UCSD-AML1 (cell line): ENCODE measurements at regions not wholly inside any gene's neighbourhood (a gene's known extent, or its start where the extent isn't known, plus 50 kb on each side); places are given as distances from the start of the nearest gene placed in this dataset.
"Not testable (repeated sequence)": the region's sequence is repeated elsewhere in the genome, so short reads cannot be mapped to it uniquely, and the experiment has no call there.

Experiments
- DNase-seq: peaks from one replicate; lab custom pipeline; 2025; ENCODE audit not compliant: unreplicated experiment; lab: John Stamatoyannopoulos, UW

GRCh38 chr9:42430674-42431615, 247.5 kb downstream of the SPATA31A6 start:
- not testable (repeated sequence) for DNase-seq

- not testable (repeated sequence) for DNase-seq
Observed at GRCh38 chr9:42431616-42432010, 248.2 kb downstream of the SPATA31A6 start.

GRCh38 chr9:42434844-42435714, 251.6 kb downstream of the SPATA31A6 start:
- not testable (repeated sequence) for DNase-seq

- DNase-seq: not testable (repeated sequence)
Observed at GRCh38 chr9:42435715-42436342, 252.4 kb downstream of the SPATA31A6 start.

GRCh38 chr9:42437057-42437759, 253.7 kb downstream of the SPATA31A6 start:
- DNase-seq: not testable (repeated sequence)

- not testable (repeated sequence) for DNase-seq
Observed at GRCh38 chr9:42442680-42443079, 259.2 kb downstream of the SPATA31A6 start.

GRCh38 chr9:42443414-42443813, 260.0 kb downstream of the SPATA31A6 start:
- not testable (repeated sequence) for DNase-seq

- not testable (repeated sequence) for DNase-seq
Observed at GRCh38 chr9:42461436-42461835, 278.0 kb downstream of the SPATA31A6 start.

- not testable (repeated sequence) for DNase-seq
Observed at GRCh38 chr9:42461863-42462262, 278.4 kb downstream of the SPATA31A6 start.

GRCh38 chr9:42463981-42464380, 280.5 kb downstream of the SPATA31A6 start:
- not testable (repeated sequence) for DNase-seq

GRCh38 chr9:42470577-42470976, 287.1 kb downstream of the SPATA31A6 start:
- not testable (repeated sequence) for DNase-seq

GRCh38 chr9:42490989-42491388, 307.5 kb downstream of the SPATA31A6 start:
- DNase-seq: not testable (repeated sequence)

GRCh38 chr9:42502620-42503264, 319.3 kb downstream of the SPATA31A6 start:
- not testable (repeated sequence) for DNase-seq

GRCh38 chr9:42508111-42508510, 324.7 kb downstream of the SPATA31A6 start:
- DNase-seq: not testable (repeated sequence)

GRCh38 chr9:42513535-42513934, 330.1 kb downstream of the SPATA31A6 start:
- DNase-seq: not testable (repeated sequence)

GRCh38 chr9:42534325-42534983, 351.0 kb downstream of the SPATA31A6 start:
- not testable (repeated sequence) for DNase-seq

GRCh38 chr9:42534984-42535325, 351.5 kb downstream of the SPATA31A6 start:
- DNase-seq: not testable (repeated sequence)

- DNase-seq: not testable (repeated sequence)
Observed at GRCh38 chr9:42550789-42551357, 367.4 kb downstream of the SPATA31A6 start.

- DNase-seq: not testable (repeated sequence)
Observed at GRCh38 chr9:42568530-42568929, 385.1 kb downstream of the SPATA31A6 start.
